GM23338 (cell line): ENCODE measurements at regions not wholly inside any gene's neighbourhood (a gene's known extent, or its start where the extent isn't known, plus 50 kb on each side); places are given as distances from the start of the nearest gene placed in this dataset.

Experiments used
- ATAC-seq: fragments of 200-7000 bp; cut with Tn5 transposase; 3 replicates; pipeline ENCODE4 v1.9.1; 2020
- DNase-seq: peaks from one replicate; pipeline ENCODE4 v3.0.0-alpha.2; 2015; ENCODE audit warnings: low spot score
- H2AFZ ChIP-seq: fragments of 200-600 bp; sonication (generic); 2 replicates; pipeline ENCODE4 v1.8.0; 2016; ENCODE audit warnings: antibody characterized with exemption, mild to moderate bottlenecking, moderate library complexity
- H3F3A ChIP-seq: fragments of 200-600 bp; sonication (generic); replicated peaks from 2 replicates; pipeline ENCODE4 v1.8.0; 2017; ENCODE audit warnings: antibody characterized with exemption, mixed run types, low read depth
- H3K27ac ChIP-seq: fragments of 200-600 bp; sonication (generic); 2 replicates; pipeline ENCODE4 v1.6.1; 2016; ENCODE audit warnings: low read depth
- H3K27me3 ChIP-seq: fragments of 200-600 bp; sonication (generic); 2 replicates; pipeline ENCODE4 v1.8.0; 2016; ENCODE audit warnings: mild to moderate bottlenecking, mixed run types, moderate library complexity; ENCODE audit not compliant: insufficient read depth
- H3K36me3 ChIP-seq: fragments of 200-600 bp; sonication (generic); 2 replicates; pipeline ENCODE4 v1.8.0; 2016; ENCODE audit warnings: mild to moderate bottlenecking; ENCODE audit not compliant: insufficient read depth
- H3K4me1 ChIP-seq: fragments of 200-600 bp; sonication (generic); 2 replicates; pipeline ENCODE4 v1.8.0; 2016; ENCODE audit warnings: mild to moderate bottlenecking, moderate library complexity; ENCODE audit not compliant: insufficient read depth
- H3K4me2 ChIP-seq: fragments of 200-600 bp; sonication (generic); 2 replicates; pipeline ENCODE4 v1.7.1; 2017; ENCODE audit warnings: mixed run types
- H3K4me3 ChIP-seq: fragments of 200-600 bp; sonication (generic); 2 replicates; pipeline ENCODE4 v1.6.1; 2016; ENCODE audit warnings: mixed run types
- H3K79me2 ChIP-seq: fragments of 200-600 bp; sonication (generic); replicated peaks from 2 replicates; pipeline ENCODE4 v1.8.0; 2017; ENCODE audit warnings: mild to moderate bottlenecking; ENCODE audit not compliant: insufficient read depth
- H3K9me2 ChIP-seq: fragments of 200-600 bp; sonication (generic); 2 replicates; pipeline ENCODE4 v1.8.0; 2017; ENCODE audit not compliant: insufficient read depth
- H4K20me1 ChIP-seq: fragments of 200-600 bp; sonication (generic); replicated peaks from 2 replicates; pipeline ENCODE4 v1.8.0; 2017; ENCODE audit warnings: mild to moderate bottlenecking; ENCODE audit not compliant: insufficient read depth
- H3K27ac Mint-ChIP-seq: 2 replicates; pipeline ENCODE4 v1.8.0; 2020; ENCODE audit warnings: inconsistent platforms, mild to moderate bottlenecking, moderate library complexity, mixed read lengths
- H3K27me3 Mint-ChIP-seq: 3 replicates; pipeline ENCODE4 v1.8.0; 2022; ENCODE audit warnings: low read depth, mild to moderate bottlenecking, moderate library complexity, mixed read lengths, inconsistent platforms; ENCODE audit not compliant: insufficient read depth, poor library complexity
- H3K36me3 Mint-ChIP-seq: 3 replicates; pipeline ENCODE4 v1.8.0; 2021; ENCODE audit warnings: low read depth, mild to moderate bottlenecking, inconsistent platforms, moderate library complexity, mixed read lengths
- H3K4me1 Mint-ChIP-seq: 3 replicates; pipeline ENCODE4 v1.8.0; 2020; ENCODE audit warnings: mild to moderate bottlenecking, inconsistent platforms, mixed read lengths
- H3K4me3 Mint-ChIP-seq: 3 replicates; pipeline ENCODE4 v1.8.0; 2021; ENCODE audit warnings: moderate library complexity, mild to moderate bottlenecking, inconsistent platforms, mixed read lengths
- H3K9me3 Mint-ChIP-seq: 3 replicates; pipeline ENCODE4 v1.8.0; 2020; ENCODE audit warnings: moderate library complexity, mild to moderate bottlenecking, inconsistent platforms, mixed read lengths
- CREB1 ChIP-seq: fragments of 250-450 bp; sonication (Bioruptor Pico); IDR thresholded peaks from 2 replicates; pipeline ENCODE4 v1.5.0; 2020; ENCODE audit warnings: low read depth, mild to moderate bottlenecking, moderate library complexity
- CTCF ChIP-seq, 2 experiments: fragments of 200-600 bp in 1 of 2; sonication (generic) in 1 of 2; conservative IDR thresholded peaks; 2 replicates each; pipeline versions ENCODE4 v1.5.1 to v1.6.1; 2016 to 2017; ENCODE audit warnings: antibody characterized with exemption in 2 of 2, low read depth in 2 of 2, mild to moderate bottlenecking in 2 of 2, moderate library complexity in 1 of 2
- ETS1 ChIP-seq: IDR thresholded peaks from 2 replicates; pipeline ENCODE4 v1.6.1; 2016; ENCODE audit warnings: antibody characterized with exemption
- EZH2 ChIP-seq: fragments of 200-600 bp; sonication (generic); IDR thresholded peaks from one replicate; pipeline ENCODE4 v1.8.0; 2017; ENCODE audit warnings: antibody characterized with exemption, mild to moderate bottlenecking, low read depth; ENCODE audit not compliant: unreplicated experiment
- EZH2phosphoT487 ChIP-seq: fragments of 200-600 bp; sonication (generic); IDR thresholded peaks from one replicate; pipeline ENCODE4 v1.8.1; 2018; ENCODE audit warnings: antibody characterized with exemption; ENCODE audit not compliant: unreplicated experiment
- JUNB ChIP-seq: IDR thresholded peaks from one replicate; pipeline ENCODE4 v1.6.1; 2016; ENCODE audit warnings: antibody characterized with exemption; ENCODE audit not compliant: unreplicated experiment
- NANOG ChIP-seq: IDR thresholded peaks from 2 replicates; pipeline ENCODE4 v1.6.1; 2016; ENCODE audit warnings: antibody characterized with exemption, borderline replicate concordance
- POLR2AphosphoS5 ChIP-seq: IDR thresholded peaks from 2 replicates; pipeline ENCODE4 v1.6.1; 2016; ENCODE audit warnings: antibody characterized with exemption, low read depth
- STAT1 ChIP-seq: IDR thresholded peaks from one replicate; pipeline ENCODE4 v1.6.1; 2016; ENCODE audit warnings: antibody characterized with exemption; ENCODE audit not compliant: unreplicated experiment
- ZNF114 ChIP-seq: fragments of 250-450 bp; sonication (Bioruptor Pico); IDR thresholded peaks from 2 replicates; pipeline ENCODE4 v1.5.0; 2020; ENCODE audit warnings: mild to moderate bottlenecking, moderate library complexity
- ZNF331 ChIP-seq: fragments of 250-450 bp; sonication (Bioruptor Pico); IDR thresholded peaks from 2 replicates; pipeline ENCODE4 v1.5.0; 2020; ENCODE audit warnings: low read depth, mild to moderate bottlenecking, moderate library complexity
- ZNF462 ChIP-seq: fragments of 250-450 bp; sonication (Bioruptor Pico); IDR thresholded peaks from 2 replicates; pipeline ENCODE4 v1.5.0; 2020; ENCODE audit warnings: mild to moderate bottlenecking, moderate library complexity
- TF ChIP-seq, protein P1 (sequence below): IDR thresholded peaks from one replicate; pipeline ENCODE4 v1.6.1; 2018; ENCODE audit warnings: antibody characterized with exemption; ENCODE audit not compliant: unreplicated experiment

DNA sequence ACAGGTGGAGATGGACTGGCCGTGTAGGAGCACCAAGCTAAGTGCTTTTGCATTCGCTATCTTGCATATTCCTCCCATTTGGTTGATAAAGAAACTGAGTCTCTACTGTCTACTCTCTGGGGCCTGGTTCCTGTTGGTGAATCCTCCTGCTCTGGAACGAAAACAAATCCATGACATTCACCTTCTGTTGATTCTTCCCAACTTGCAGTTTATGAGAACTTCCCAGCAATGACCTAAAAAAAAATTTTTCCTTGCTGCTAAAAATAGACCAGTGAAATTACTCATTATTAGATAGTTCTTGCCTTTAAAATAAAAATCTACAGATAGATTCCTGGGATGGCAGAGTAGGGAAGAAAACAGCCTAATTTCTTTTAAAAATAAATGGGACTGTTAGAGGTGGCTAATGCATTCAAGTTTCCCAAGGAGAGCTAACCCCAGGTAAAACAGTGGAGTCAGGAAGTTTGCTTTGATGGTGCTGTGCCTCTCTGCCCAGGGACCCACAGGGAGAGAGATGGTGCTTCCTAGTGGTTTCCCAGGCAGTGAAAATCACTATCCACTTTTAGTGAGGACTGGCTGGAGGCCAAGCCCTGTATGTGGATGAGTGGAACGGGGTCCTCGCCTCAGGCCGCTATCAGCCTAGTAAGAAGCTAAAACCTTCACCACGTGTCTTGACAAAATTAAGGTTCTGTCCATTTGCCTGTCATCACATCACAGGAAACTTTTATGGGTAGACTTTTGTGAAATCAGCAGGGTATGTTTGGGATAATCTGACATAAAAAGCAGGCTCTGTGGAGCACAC is 68.4 kb upstream of the NR3C1 start:
- Mint-ChIP-seq H3K4me3 (no peak overlapping the region), H3K27ac (no peak overlapping the region), H3K36me3 (no peaks in the 10 kb centered on the region), H3K27me3 (no peaks in the 10 kb centered on the region), H3K9me3 (no peaks in the 10 kb centered on the region), H3K4me1 (no peaks in the 10 kb centered on the region)
- Histone ChIP-seq H3K36me3 (no peaks in the 10 kb centered on the region), H3F3A (no peaks in the 10 kb centered on the region), H3K4me1 (no peaks in the 10 kb centered on the region), H3K79me2 (no peaks in the 10 kb centered on the region), H3K27me3 (no peaks in the 10 kb centered on the region), H3K4me3 (no peak overlapping the region), H4K20me1 (no peaks in the 10 kb centered on the region), H2AFZ (no peak overlapping the region), H3K4me2 (no peak overlapping the region), H3K27ac (no peak overlapping the region), H3K9me2 (no peaks in the 10 kb centered on the region; the same call in 1 of the 2 replicates)
- DNase-seq, result no peak
- ATAC-seq, result no peak
- TF ChIP-seq CREB1 (CRISPR knock-in tag) (no peak), JUNB (no peak), ETS1 (no peak), NANOG (no peak), ZNF114 (CRISPR knock-in tag) (no peak), CTCF (conservative IDR thresholded peaks at IDR 0.05; ENCODE audit: low read depth in 2 of 2) (no peak), EZH2phosphoT487 (no peak), STAT1 (no peak), ZNF331 (CRISPR knock-in tag) (no peak), POLR2AphosphoS5 (no peak), ZNF462 (CRISPR knock-in tag) (no peak), EZH2 (no peak)
- TF ChIP-seq, protein P1, sequence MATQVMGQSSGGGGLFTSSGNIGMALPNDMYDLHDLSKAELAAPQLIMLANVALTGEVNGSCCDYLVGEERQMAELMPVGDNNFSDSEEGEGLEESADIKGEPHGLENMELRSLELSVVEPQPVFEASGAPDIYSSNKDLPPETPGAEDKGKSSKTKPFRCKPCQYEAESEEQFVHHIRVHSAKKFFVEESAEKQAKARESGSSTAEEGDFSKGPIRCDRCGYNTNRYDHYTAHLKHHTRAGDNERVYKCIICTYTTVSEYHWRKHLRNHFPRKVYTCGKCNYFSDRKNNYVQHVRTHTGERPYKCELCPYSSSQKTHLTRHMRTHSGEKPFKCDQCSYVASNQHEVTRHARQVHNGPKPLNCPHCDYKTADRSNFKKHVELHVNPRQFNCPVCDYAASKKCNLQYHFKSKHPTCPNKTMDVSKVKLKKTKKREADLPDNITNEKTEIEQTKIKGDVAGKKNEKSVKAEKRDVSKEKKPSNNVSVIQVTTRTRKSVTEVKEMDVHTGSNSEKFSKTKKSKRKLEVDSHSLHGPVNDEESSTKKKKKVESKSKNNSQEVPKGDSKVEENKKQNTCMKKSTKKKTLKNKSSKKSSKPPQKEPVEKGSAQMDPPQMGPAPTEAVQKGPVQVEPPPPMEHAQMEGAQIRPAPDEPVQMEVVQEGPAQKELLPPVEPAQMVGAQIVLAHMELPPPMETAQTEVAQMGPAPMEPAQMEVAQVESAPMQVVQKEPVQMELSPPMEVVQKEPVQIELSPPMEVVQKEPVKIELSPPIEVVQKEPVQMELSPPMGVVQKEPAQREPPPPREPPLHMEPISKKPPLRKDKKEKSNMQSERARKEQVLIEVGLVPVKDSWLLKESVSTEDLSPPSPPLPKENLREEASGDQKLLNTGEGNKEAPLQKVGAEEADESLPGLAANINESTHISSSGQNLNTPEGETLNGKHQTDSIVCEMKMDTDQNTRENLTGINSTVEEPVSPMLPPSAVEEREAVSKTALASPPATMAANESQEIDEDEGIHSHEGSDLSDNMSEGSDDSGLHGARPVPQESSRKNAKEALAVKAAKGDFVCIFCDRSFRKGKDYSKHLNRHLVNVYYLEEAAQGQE, result no peak
